Pancreas (tissue), 10 donors: ENCODE measurements at regions not wholly inside any gene's neighbourhood (a gene's known extent, or its start where the extent isn't known, plus 50 kb on each side); places are given as distances from the start of the nearest gene placed in this dataset.

Source experiments
- ATAC-seq, 4 donors: fragments of 200-7000 bp; cut with Tn5 transposase; one replicate each; pipeline versions ENCODE4 v1.8.0 to v1.9.1; 2020; ENCODE audit warnings: mild to moderate bottlenecking in 4 of 4, moderate library complexity in 4 of 4
- DNase-seq, 6 donors: peaks; one replicate each; pipeline ENCODE4 v3.0.0-alpha.2; 2020
- FAIRE-seq: peaks from 2 replicates; lab custom pipeline; 2012; peaks lifted over from hg19 to GRCh38; lab: Jason Lieb, UNC
- H3K27ac ChIP-seq, 4 donors: fragments of 200-600 bp; sonication (generic); 1 replicate in 3 of 4; 2 replicates in 1 of 4; pipeline versions ENCODE4 v1.5.0 to v1.8.0; 2020
- H3K27me3 ChIP-seq, 4 donors: fragments of 200-600 bp; one replicate each; pipeline ENCODE4 v1.8.0; 2021
- H3K36me3 ChIP-seq, 3 donors: fragments of 200-600 bp; sonication (generic) in 1 of 3; one replicate each; pipeline versions ENCODE4 v1.5.0 to v1.8.0; 2020 to 2021
- H3K4me1 ChIP-seq, 3 donors: fragments of 200-600 bp; one replicate each; pipeline ENCODE4 v1.8.0; 2021
- H3K4me3 ChIP-seq, 4 donors: fragments of 200-600 bp; sonication (generic) in 2 of 4; one replicate each; pipeline versions ENCODE4 v1.5.0 to v1.8.0; 2020 to 2021
- H3K9me3 ChIP-seq, 4 donors: fragments of 200-600 bp; one replicate each; pipeline ENCODE4 v1.8.0; 2021
- CTCF ChIP-seq, 4 donors: fragments of 200-600 bp; sonication (generic) in 3 of 4; IDR thresholded peaks; one replicate each; pipeline versions ENCODE4 v1.5.0 to v1.8.0; 2021; ENCODE audit warnings: antibody characterized with exemption in 4 of 4
- WGBS, 2 donors: extraction: QIAGEN DNeasy Blood & Tissue Kit; methylation state at CpG; one replicate each; pipeline ENCODE4 v1.1.7; 2013; 5-methylcytosine and 5-hydroxymethylcytosine counted together
- intact Hi-C, 3 donors: fragments of 100-400 bp; cut with DNase I; formaldehyde crosslinking; loops; one replicate each; pipeline versions ENCODE4 v1.11.1 to v1.14.2; 2022
- donor health status: healthy with polysubstance abuse.
- donor health status: DM: no; HTN: no; CAD: no; lungs with moderate emphysema.
- donor health status: DM: no; HTN: no; CAD: no.
- donor health status: control.
- donor health status: control.
- donor health status: Bipolar disorder and iron deficiency.
- donor health status: DM: yes; HTN: yes; CAD: no.
- donor health status: DM: no; HTN: no; CAD: no.
- donor health status: DM: no; HTN: no; CAD: no.
- donor health status: DM: yes; HTN: yes; CAD: no.

- no peak for ATAC-seq
- no peak for TF ChIP-seq CTCF (IDR thresholded peaks at IDR 0.05)
- whole genome bisulfite sequencing, 2 donors = 88 to 93% methylated on average over 2 of the region's 2 CpGs
Observed at GRCh38 chr18:41899535-41899934, 55.5 kb upstream of the PIK3C3 start.

GRCh38 chr18:41893432-41893831 lies 61.6 kb upstream of the PIK3C3 start:
- Histone ChIP-seq H3K36me3 (no peaks in the 10 kb centered on the region), H3K4me1 (no peaks in the 10 kb centered on the region), H3K27ac (no peak overlapping the region), H3K9me3 (no peaks in the 10 kb centered on the region), H3K27me3 (no peaks in the 10 kb centered on the region), H3K4me3 (no peak overlapping the region)
- ATAC-seq (no peak), FAIRE-seq (no peak), DNase-seq (no peak)
- intact Hi-C loops = no loop called here
- no peak for TF ChIP-seq CTCF (IDR thresholded peaks at IDR 0.05)

More at GRCh38 chr18:41899535-41899934, 55.5 kb upstream of the PIK3C3 start:
- peaks cover 0 to under 1% (median 0%) of the 10 kb centered on the region in 3 donors for H3K4me1 ChIP-seq
- DNase-seq (no peak), FAIRE-seq (no peak)
- H3K9me3 ChIP-seq = no peaks in the 10 kb centered on the region
- intact Hi-C loops = no loop called here
- H3K4me3 ChIP-seq = no peak overlapping the region
- H3K27me3 ChIP-seq = no peaks in the 10 kb centered on the region
- H3K36me3 ChIP-seq = no peaks in the 10 kb centered on the region
- no peak overlapping the region for H3K27ac ChIP-seq

- DNase-seq = no peak
- Histone ChIP-seq H3K36me3 (no peaks in the 10 kb centered on the region), H3K9me3 (no peaks in the 10 kb centered on the region), H3K27ac (no peak overlapping the region), H3K4me3 (no peak overlapping the region), H3K4me1 (no peaks in the 10 kb centered on the region), H3K27me3 (no peaks in the 10 kb centered on the region)
- no peak for ATAC-seq
- intact Hi-C loops = no loop called here
- FAIRE-seq = no peak
- TF ChIP-seq CTCF (IDR thresholded peaks at IDR 0.05) = no peak
- WGBS, 2 donors = 0 to 60% methylated on average over 1 of the region's 1 CpG
Observed at GRCh38 chr18:41887100-41887499, 67.9 kb upstream of the PIK3C3 start.

- Histone ChIP-seq H3K9me3 (no peaks in the 10 kb centered on the region), H3K27me3 (no peaks in the 10 kb centered on the region), H3K4me3 (no peak overlapping the region), H3K36me3 (no peaks in the 10 kb centered on the region), H3K4me1 (no peaks in the 10 kb centered on the region), H3K27ac (no peak overlapping the region)
- ATAC-seq (no peak), FAIRE-seq (no peak), DNase-seq (no peak)
- intact Hi-C loops = no loop called here
- WGBS, 2 donors = 56 to 67% methylated on average over 12 of the region's 12 CpGs
- TF ChIP-seq CTCF (IDR thresholded peaks at IDR 0.05) = no peak
Observed at GRCh38 chr18:41886126-41886807, 68.8 kb upstream of the PIK3C3 start.

- ATAC-seq (no peak), DNase-seq (no peak), FAIRE-seq (no peak)
- 62 to 74% methylated on average over 3 of the region's 3 CpGs for WGBS, 2 donors
- Histone ChIP-seq H3K4me3 (no peak overlapping the region), H3K27ac (no peak overlapping the region), H3K36me3 (no peaks in the 10 kb centered on the region), H3K4me1 (no peaks in the 10 kb centered on the region), H3K27me3 (no peaks in the 10 kb centered on the region), H3K9me3 (no peaks in the 10 kb centered on the region)
- intact Hi-C loops = no loop called here
- no peak for TF ChIP-seq CTCF (IDR thresholded peaks at IDR 0.05)
Observed at GRCh38 chr18:41881285-41881684, 73.7 kb upstream of the PIK3C3 start.
